ENCODE measurements at regions not wholly inside any gene's neighbourhood (a gene's known extent, or its start where the extent isn't known, plus 50 kb on each side); places are given as distances from the start of the nearest gene placed in this dataset.

GRCh38 chr3:20870106-20870899, 684.3 kb upstream of the SGO1 start:
- FAIRE-seq = no peak
- H4K20me1 ChIP-seq (replicated peaks in 1 of 2; ENCODE audit: control insufficient read depth in 1 of 2, insufficient read depth in 2 of 2, low read length in 2 of 2) = no peaks in the 10 kb centered on the region
- no peaks in the 10 kb centered on the region for H3K4me1 ChIP-seq (replicated peaks in 1 of 4; ENCODE audit: control insufficient read depth in 3 of 4, insufficient read depth in 4 of 4, low read length in 3 of 4)
- H3K27me3 ChIP-seq (replicated peaks in 1 of 4; ENCODE audit: control insufficient read depth in 3 of 4, extremely low read depth in 1 of 4, insufficient read depth in 3 of 4, low read length in 3 of 4) = no peaks in the 10 kb centered on the region
- no peak overlapping the region for H3K27ac ChIP-seq (ENCODE audit: low read depth, low read length)
- no peak overlapping the region for H2BK12ac ChIP-seq (ENCODE audit: low read depth, low read length)
- no peak overlapping the region for H3K14ac ChIP-seq (ENCODE audit: insufficient read length)
- H3K36me3 ChIP-seq (ENCODE audit: control insufficient read depth in 2 of 4, insufficient read depth in 4 of 4, low read length in 3 of 4) = no peaks in the 10 kb centered on the region; a peak in 1 of 8 replicates
- H2BK5ac ChIP-seq (ENCODE audit: low read depth, low read length) = no peak overlapping the region
- no peak overlapping the region for H3K4me3 ChIP-seq (ENCODE audit: extremely low read depth in 1 of 4, insufficient read depth in 2 of 4, low read depth in 3 of 4, low read length in 4 of 4)
- H2AK5ac ChIP-seq (ENCODE audit: low read depth, low read length) = no peak overlapping the region
- no peak overlapping the region for H4K5ac ChIP-seq (ENCODE audit: insufficient read length, low read depth, low read length)
- H4K91ac ChIP-seq (replicated peaks; ENCODE audit: insufficient read length, low read length) = no peak overlapping the region
- no peaks in the 10 kb centered on the region for H3K79me2 ChIP-seq (ENCODE audit: control insufficient read depth in 1 of 2, insufficient read depth in 2 of 2, low read length in 2 of 2)
- H3K18ac ChIP-seq (ENCODE audit: extremely low read depth, low read length) = no peak overlapping the region
- H2AFZ ChIP-seq (ENCODE audit: low read length) = no peak overlapping the region
- H4K8ac ChIP-seq (ENCODE audit: extremely low read depth, insufficient read depth, low read length) = no peak overlapping the region
- H2BK120ac ChIP-seq (replicated peaks; ENCODE audit: low read depth, low read length) = no peak overlapping the region
- no peak for DNase-seq (ENCODE audit: low read depth in 1 of 2, low spot score in 2 of 2)
- no peak overlapping the region for H3K9ac ChIP-seq (replicated peaks in 1 of 4; ENCODE audit: extremely low read depth in 1 of 4, low read depth in 3 of 4, low read length in 3 of 4)
- H3K56ac ChIP-seq (replicated peaks; ENCODE audit: insufficient read length, low read depth, low read length) = no peak overlapping the region
- POLR2A ChIA-PET (ENCODE audit: partially characterized antibody) = no interaction called here
- CTCF ChIA-PET (ENCODE audit: partially characterized antibody) = no interaction called here
- 85% methylated on average over 4 of the region's 4 CpGs; no CpG with 5 or more reads in 1 of the 2 experiments for WGBS, 2 experiments (ENCODE audit: extremely low coverage in 1 of 2, insufficient coverage in 1 of 2, insufficient read length in 1 of 2, insufficient replicate concordance in 2 of 2, low coverage in 1 of 2, low lambda C conversion rate in 2 of 2, missing lambda C conversion rate in 1 of 2)
- no peaks in the 10 kb centered on the region for H3K79me1 ChIP-seq (ENCODE audit: low read depth, low read length)
- peaks cover 0 to 8% of the 10 kb centered on the region in 2 experiments; a peak in 1 of 4 replicates for H3K9me3 ChIP-seq (ENCODE audit: insufficient read depth in 2 of 2, low read depth in 1 of 2, low read length in 1 of 2)
- H3K23ac ChIP-seq (ENCODE audit: insufficient read length) = no peak overlapping the region
- no peak overlapping the region for H3K4me2 ChIP-seq (ENCODE audit: insufficient read depth in 1 of 2, low read depth in 2 of 2, low read length in 2 of 2)
- H2BK20ac ChIP-seq (ENCODE audit: low read length) = no peak overlapping the region
- H3K4ac ChIP-seq (replicated peaks; ENCODE audit: insufficient read length, low read depth, low read length) = no peak overlapping the region
- H3K23me2 ChIP-seq (ENCODE audit: low read depth, low read length) = no peaks in the 10 kb centered on the region
- no peak overlapping the region for H2BK15ac ChIP-seq (ENCODE audit: low read length)
- TF ChIP-seq YY1 (IDR thresholded peaks at IDR 0.05; ENCODE audit: low read depth, low read length) (no peak), ATF2 (IDR thresholded peaks at IDR 0.05; ENCODE audit: low read length) (no peak), SP4 (IDR thresholded peaks at IDR 0.05; ENCODE audit: low read length) (no peak), POU5F1 (IDR thresholded peaks at IDR 0.05; ENCODE audit: low read depth, low read length) (no peak), CTCF (IDR thresholded peaks at IDR 0.05; ENCODE audit: control extremely low read depth in 1 of 3, insufficient read depth in 1 of 3, low read depth in 1 of 3, low read length in 3 of 3) (no peak), TCF12 (IDR thresholded peaks at IDR 0.05; ENCODE audit: low read depth, low read length) (no peak), SIX5 (IDR thresholded peaks at IDR 0.05; ENCODE audit: low read depth, low read length) (no peak), KDM4A (IDR thresholded peaks at IDR 0.05; ENCODE audit: low read depth, low read length, severe bottlenecking) (no peak), BACH1 (IDR thresholded peaks at IDR 0.05; ENCODE audit: low read length) (no peak)
